PC-3 (cell line): ENCODE measurements at regions not wholly inside any gene's neighbourhood (a gene's known extent, or its start where the extent isn't known, plus 50 kb on each side); places are given as distances from the start of the nearest gene placed in this dataset.

Source experiments
- ATAC-seq: fragments of 200-7000 bp; cut with Tn5 transposase; 2 replicates; pipeline ENCODE4 v1.9.1; 2020; ENCODE audit warnings: mild to moderate bottlenecking, moderate library complexity
- BruUV-seq: library from RNA; stranded (reverse); fragments of 400-500 nt; replicated peaks from 2 replicates; lab custom pipeline; 2021; lab: Mats Ljungman, UMichigan
- CTCF ChIA-PET: fragments of 300-600 bp; sonication (Branson Sonifier 250); formaldehyde crosslinking; loops from one replicate; lab custom pipeline; 2022; ENCODE audit warnings: antibody characterized with exemption; lab: Charles Lee
- POLR2A ChIA-PET: fragments of 300-600 bp; sonication (Branson Sonifier 250); formaldehyde crosslinking; loops from one replicate; lab custom pipeline; 2022; ENCODE audit warnings: antibody characterized with exemption; ENCODE audit not compliant: unreplicated experiment; lab: Charles Lee
- DNase-seq: peaks from one replicate; pipeline ENCODE4 v3.0.0-alpha.2; 2015
- H2AFZ ChIP-seq: fragments of 300-600 bp; sonication (generic); 2 replicates; pipeline ENCODE4 v1.6.0; 2016; ENCODE audit warnings: antibody characterized with exemption, low read length
- H3F3A ChIP-seq: fragments of 300-600 bp; sonication (generic); one replicate; pipeline ENCODE4 v1.6.0; 2017; ENCODE audit warnings: antibody characterized with exemption, low read length, control low read depth, mild to moderate bottlenecking; ENCODE audit not compliant: unreplicated experiment
- H3K27ac ChIP-seq: fragments of 300-600 bp; sonication (generic); 2 replicates; pipeline ENCODE4 v1.5.1; 2016; ENCODE audit warnings: mild to moderate bottlenecking, low read length
- H3K27me3 ChIP-seq: fragments of 300-600 bp; sonication (generic); 2 replicates; pipeline ENCODE4 v1.6.1; 2016; ENCODE audit warnings: low read length, mixed read lengths
- H3K36me3 ChIP-seq: fragments of 300-600 bp; sonication (generic); 2 replicates; pipeline ENCODE4 v1.6.1; 2016; ENCODE audit warnings: low read depth, mixed run types, low read length, mixed read lengths
- H3K4me1 ChIP-seq: fragments of 300-600 bp; sonication (generic); 2 replicates; pipeline ENCODE4 v1.5.1; 2016; ENCODE audit warnings: low read length; ENCODE audit not compliant: insufficient read depth
- H3K4me2 ChIP-seq: fragments of 300-600 bp; sonication (generic); 2 replicates; pipeline ENCODE4 v1.6.0; 2016; ENCODE audit warnings: low read length
- H3K4me3 ChIP-seq: fragments of 300-600 bp; sonication (generic); 2 replicates; pipeline ENCODE4 v1.5.1; 2016; ENCODE audit warnings: mild to moderate bottlenecking, low read length, mixed read lengths
- H3K79me2 ChIP-seq: fragments of 300-600 bp; sonication (generic); 2 replicates; pipeline ENCODE4 v1.6.1; 2017; ENCODE audit warnings: low read length, mixed read lengths
- H3K9ac ChIP-seq: fragments of 300-600 bp; sonication (generic); 2 replicates; pipeline ENCODE4 v1.6.0; 2016; ENCODE audit warnings: mild to moderate bottlenecking, low read length
- H3K9me2 ChIP-seq: fragments of 300-600 bp; sonication (generic); replicated peaks from 2 replicates; pipeline ENCODE4 v1.6.1; 2016; ENCODE audit warnings: mixed run types, low read length, mixed read lengths
- H3K9me3 ChIP-seq: fragments of 300-600 bp; sonication (generic); 2 replicates; pipeline ENCODE4 v1.6.1; 2016; ENCODE audit warnings: low read length, mixed read lengths
- H4K20me1 ChIP-seq: fragments of 300-600 bp; sonication (generic); 2 replicates; pipeline ENCODE4 v1.6.1; 2016; ENCODE audit warnings: low read length, mixed read lengths
- EZH2 ChIP-seq: fragments of 300-600 bp; sonication (generic); IDR thresholded peaks from one replicate; pipeline ENCODE4 v1.6.1; 2017; ENCODE audit warnings: antibody characterized with exemption, mild to moderate bottlenecking, low read length; ENCODE audit not compliant: unreplicated experiment
- EZH2phosphoT487 ChIP-seq: fragments of 300-600 bp; sonication (generic); IDR thresholded peaks from 2 replicates; pipeline ENCODE4 v1.6.1; 2018; ENCODE audit warnings: mild to moderate bottlenecking, antibody characterized with exemption, low read length, borderline replicate concordance
- intact Hi-C: fragments of 100-400 bp; cut with micrococcal nuclease; formaldehyde crosslinking; loops from 2 replicates; pipeline ENCODE4 v1.9.0; 2023
- TF ChIP-seq, protein P1 (sequence below): fragments of 300-600 bp; sonication (generic); conservative IDR thresholded peaks from 2 replicates; pipeline ENCODE4 v1.5.1; 2017; ENCODE audit warnings: antibody characterized with exemption, low read depth, mild to moderate bottlenecking, low read length

DNA sequence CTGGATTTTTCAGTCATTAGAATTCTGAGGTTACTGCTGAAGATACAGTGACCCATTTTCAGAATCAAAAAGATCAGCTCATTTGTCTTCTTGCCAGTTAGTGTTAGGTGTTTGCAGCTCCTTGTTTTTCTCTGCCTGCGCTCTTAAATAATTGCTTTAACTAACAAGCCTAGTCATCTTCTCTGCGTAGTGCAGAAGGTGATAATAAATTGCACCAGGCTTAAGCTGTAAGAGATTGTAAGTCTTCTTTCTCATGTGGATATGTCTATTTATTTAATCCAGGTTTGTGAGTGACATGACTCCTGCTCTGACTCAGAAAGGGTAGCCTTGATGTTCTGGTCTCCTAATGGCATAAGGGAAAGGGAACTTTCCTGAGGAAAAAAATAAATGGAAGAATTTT lies 167.2 kb downstream of the CEP135 start:
- ATAC-seq (no peak), DNase-seq (no peak)
- H3K27me3 ChIP-seq, result peaks cover 12% of the 10 kb centered on the region
- no peaks in the 10 kb centered on the region for H3K36me3 ChIP-seq
- intact Hi-C loops, result no loop called here
- ChIA-PET CTCF (no interaction called here), POLR2A (no interaction called here)
- H3K4me2 ChIP-seq, result no peak overlapping the region
- H3K9me2 ChIP-seq, result no peaks in the 10 kb centered on the region
- no peak overlapping the region for H3K4me3 ChIP-seq
- H4K20me1 ChIP-seq, result no peaks in the 10 kb centered on the region
- BruUV-seq, result no TSS peak
- H3K27ac ChIP-seq, result no peak overlapping the region
- H3K79me2 ChIP-seq, result no peaks in the 10 kb centered on the region
- no peak overlapping the region for H3K9ac ChIP-seq
- no peak overlapping the region for H2AFZ ChIP-seq
- no peaks in the 10 kb centered on the region for H3K4me1 ChIP-seq
- TF ChIP-seq, protein P1, sequence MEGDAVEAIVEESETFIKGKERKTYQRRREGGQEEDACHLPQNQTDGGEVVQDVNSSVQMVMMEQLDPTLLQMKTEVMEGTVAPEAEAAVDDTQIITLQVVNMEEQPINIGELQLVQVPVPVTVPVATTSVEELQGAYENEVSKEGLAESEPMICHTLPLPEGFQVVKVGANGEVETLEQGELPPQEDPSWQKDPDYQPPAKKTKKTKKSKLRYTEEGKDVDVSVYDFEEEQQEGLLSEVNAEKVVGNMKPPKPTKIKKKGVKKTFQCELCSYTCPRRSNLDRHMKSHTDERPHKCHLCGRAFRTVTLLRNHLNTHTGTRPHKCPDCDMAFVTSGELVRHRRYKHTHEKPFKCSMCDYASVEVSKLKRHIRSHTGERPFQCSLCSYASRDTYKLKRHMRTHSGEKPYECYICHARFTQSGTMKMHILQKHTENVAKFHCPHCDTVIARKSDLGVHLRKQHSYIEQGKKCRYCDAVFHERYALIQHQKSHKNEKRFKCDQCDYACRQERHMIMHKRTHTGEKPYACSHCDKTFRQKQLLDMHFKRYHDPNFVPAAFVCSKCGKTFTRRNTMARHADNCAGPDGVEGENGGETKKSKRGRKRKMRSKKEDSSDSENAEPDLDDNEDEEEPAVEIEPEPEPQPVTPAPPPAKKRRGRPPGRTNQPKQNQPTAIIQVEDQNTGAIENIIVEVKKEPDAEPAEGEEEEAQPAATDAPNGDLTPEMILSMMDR, result no peak
- no peak for TF ChIP-seq EZH2phosphoT487
- TF ChIP-seq EZH2, result no peak
- no peaks in the 10 kb centered on the region for H3F3A ChIP-seq
- H3K9me3 ChIP-seq, result no peaks in the 10 kb centered on the region

DNA sequence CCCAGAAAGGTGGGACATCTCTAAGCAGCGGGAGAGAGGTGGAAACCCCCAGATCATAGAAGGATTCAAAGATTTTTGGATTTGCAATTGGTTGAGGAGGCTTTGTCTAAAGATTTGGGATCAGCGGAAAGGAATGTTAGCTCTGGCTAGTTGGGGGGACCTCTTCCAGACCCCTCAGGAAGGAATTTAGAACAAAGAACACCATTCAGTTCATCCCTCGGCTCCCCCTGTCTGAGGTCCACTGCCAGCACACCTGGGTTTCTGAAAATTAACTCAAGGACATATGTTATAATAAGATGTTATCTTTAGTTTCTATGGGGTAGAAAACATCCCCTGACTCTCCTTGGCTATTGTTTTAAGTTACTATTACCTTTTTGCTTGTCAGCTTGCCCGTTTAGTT lies 163.6 kb downstream of the CEP135 start:
- H3F3A ChIP-seq, result no peaks in the 10 kb centered on the region
- no peak overlapping the region for H3K9ac ChIP-seq
- ChIA-PET CTCF (no interaction called here), POLR2A (no interaction called here)
- H2AFZ ChIP-seq, result no peak overlapping the region
- H3K9me3 ChIP-seq, result no peaks in the 10 kb centered on the region
- H4K20me1 ChIP-seq, result no peaks in the 10 kb centered on the region
- no peaks in the 10 kb centered on the region for H3K9me2 ChIP-seq
- no peak for TF ChIP-seq EZH2
- TF ChIP-seq, protein P1, result peak; percentile 33; the same call in 1 of the 2 replicates
- no peaks in the 10 kb centered on the region for H3K4me1 ChIP-seq
- H3K27me3 ChIP-seq, result peaks cover 5% of the 10 kb centered on the region; the same call in 1 of the 2 replicates
- no peak for ATAC-seq
- no peaks in the 10 kb centered on the region for H3K36me3 ChIP-seq
- no peak overlapping the region for H3K4me3 ChIP-seq
- H3K4me2 ChIP-seq, result no peak overlapping the region
- H3K79me2 ChIP-seq, result no peaks in the 10 kb centered on the region
- no peak overlapping the region for H3K27ac ChIP-seq
- BruUV-seq, result no TSS peak
- DNase-seq, result no peak
- intact Hi-C loops, result no loop called here

DNA sequence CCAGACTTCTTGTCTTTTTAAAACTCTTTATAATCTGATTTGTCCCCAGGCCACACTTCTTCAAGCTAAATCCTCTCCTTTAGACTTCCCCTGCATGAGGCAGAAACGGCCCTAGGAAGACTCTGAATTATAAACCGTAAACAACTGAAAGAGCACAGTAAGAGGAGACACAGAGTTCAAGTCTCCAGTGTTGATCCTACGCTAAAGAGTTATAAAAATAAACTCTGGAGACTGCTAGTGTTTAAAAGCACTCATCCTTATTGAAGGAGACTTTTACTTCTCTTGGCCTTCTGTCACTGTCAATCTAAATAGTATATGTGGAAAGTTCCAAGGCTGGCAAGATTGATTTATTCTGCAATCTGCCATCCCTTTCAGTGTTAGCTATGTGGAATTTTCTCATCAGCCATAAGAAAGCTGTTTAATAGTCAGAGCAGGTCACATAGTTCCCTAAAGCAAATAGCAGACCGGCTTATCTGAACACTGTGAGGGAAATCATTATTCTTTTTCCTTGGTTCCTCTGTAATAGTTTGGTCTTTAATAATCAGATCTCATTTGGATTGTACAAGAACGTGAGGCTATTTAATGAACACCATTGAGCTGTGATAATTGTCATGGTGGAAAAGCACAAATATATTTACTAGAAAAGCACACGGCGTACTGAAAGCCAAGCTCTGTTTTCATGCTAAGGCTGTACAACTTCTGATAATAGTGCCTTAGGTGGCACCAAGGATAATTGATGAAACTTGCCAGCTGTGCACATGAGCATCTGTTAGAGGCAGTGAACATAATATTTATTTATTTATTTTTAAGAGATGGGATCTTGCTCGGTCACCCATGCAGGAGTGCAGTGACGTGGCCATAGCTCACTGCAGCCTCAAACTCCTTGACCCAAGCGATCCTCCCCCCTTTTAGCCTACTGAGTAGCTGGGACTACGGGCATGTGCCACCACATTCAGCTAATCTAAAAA lies 157.7 kb downstream of the CEP135 start:
- DNase-seq (no peak), ATAC-seq (no peak)
- no peaks in the 10 kb centered on the region for H3K79me2 ChIP-seq
- no peaks in the 10 kb centered on the region for H3K9me2 ChIP-seq
- H3K9ac ChIP-seq, result no peak overlapping the region
- no peaks in the 10 kb centered on the region for H3K4me1 ChIP-seq
- no peak overlapping the region for H2AFZ ChIP-seq
- no peaks in the 10 kb centered on the region for H3K36me3 ChIP-seq
- no peak overlapping the region for H3K4me3 ChIP-seq
- ChIA-PET CTCF (no interaction called here), POLR2A (interaction anchor here (0.5 kb wide), 1 partner anchor 13 kb away, joined by 3 read pairs; no protein-coding TSS in a partner anchor)
- no peak overlapping the region for H3K4me2 ChIP-seq
- intact Hi-C loops, result no loop called here
- H4K20me1 ChIP-seq, result no peaks in the 10 kb centered on the region
- H3K9me3 ChIP-seq, result no peaks in the 10 kb centered on the region
- H3K27ac ChIP-seq, result no peak overlapping the region
- no TSS peak for BruUV-seq
- peaks cover 18% of the 10 kb centered on the region for H3K27me3 ChIP-seq
- H3F3A ChIP-seq, result no peaks in the 10 kb centered on the region
- no peak for TF ChIP-seq EZH2
- no peak for TF ChIP-seq EZH2phosphoT487
- TF ChIP-seq, protein P1, result no peak
